Esophagus squamous epithelium (tissue), 5 donors: ENCODE measurements at regions not wholly inside any gene's neighbourhood (a gene's known extent, or its start where the extent isn't known, plus 50 kb on each side); places are given as distances from the start of the nearest gene placed in this dataset.

Experiments
- DNase-seq: peaks from one replicate; lab custom pipeline; 2025; lab: John Stamatoyannopoulos, UW
- H3K27ac ChIP-seq, 4 donors: fragments of 200-600 bp; sonication (generic); one replicate each; pipeline ENCODE4 v1.5.1; 2016 to 2019; ENCODE audit warnings: mild to moderate bottlenecking in 1 of 4
- H3K27me3 ChIP-seq, 4 donors: fragments of 200-600 bp; sonication (generic); 1 replicate in 3 of 4; 2 replicates in 1 of 4; pipeline versions ENCODE4 v1.5.1 to v1.6.0; 2017 to 2021; ENCODE audit warnings: antibody characterized with exemption in 1 of 4
- H3K36me3 ChIP-seq, 3 donors: fragments of 200-600 bp; sonication (generic); one replicate each; pipeline ENCODE4 v1.5.1; 2016 to 2019
- H3K4me1 ChIP-seq, 3 donors: fragments of 200-600 bp; sonication (generic); one replicate each; pipeline ENCODE4 v1.5.1; 2017 to 2019
- H3K4me3 ChIP-seq, 4 donors: fragments of 200-600 bp; sonication (generic); 1 replicate in 3 of 4; 2 replicates in 1 of 4; pipeline ENCODE4 v1.5.1; 2016 to 2019; ENCODE audit warnings: mild to moderate bottlenecking in 2 of 4, moderate library complexity in 1 of 4
- H3K9me3 ChIP-seq, 3 donors: fragments of 200-600 bp; sonication (generic); one replicate each; pipeline ENCODE4 v1.5.1; 2016 to 2019
- CTCF ChIP-seq, 6 experiments: fragments of 450-650 bp in 4 of 6; fragments of 200-600 bp in 2 of 6; sonication (generic) in 2 of 6; IDR thresholded peaks; one replicate each; pipeline ENCODE4 v1.5.1; 2016 to 2019; ENCODE audit warnings: antibody characterized with exemption in 6 of 6, mild to moderate bottlenecking in 4 of 6, moderate library complexity in 4 of 6
- POLR2A ChIP-seq, 4 donors: fragments of 450-650 bp; IDR thresholded peaks; one replicate each; pipeline ENCODE4 v1.6.1; 2017; ENCODE audit warnings: antibody characterized with exemption in 4 of 4, mild to moderate bottlenecking in 4 of 4, moderate library complexity in 3 of 4
- WGBS, 2 donors: methylation state at CpG; one replicate each; pipeline ENCODE4 v1.1.5; 2018; 5-methylcytosine and 5-hydroxymethylcytosine counted together
- intact Hi-C: fragments of 100-400 bp; cut with DNase I; formaldehyde crosslinking; loops from one replicate; pipeline ENCODE4 v1.15.0; 2022
- donor health status: DM: yes; HTN: yes; CAD: no.

DNA sequence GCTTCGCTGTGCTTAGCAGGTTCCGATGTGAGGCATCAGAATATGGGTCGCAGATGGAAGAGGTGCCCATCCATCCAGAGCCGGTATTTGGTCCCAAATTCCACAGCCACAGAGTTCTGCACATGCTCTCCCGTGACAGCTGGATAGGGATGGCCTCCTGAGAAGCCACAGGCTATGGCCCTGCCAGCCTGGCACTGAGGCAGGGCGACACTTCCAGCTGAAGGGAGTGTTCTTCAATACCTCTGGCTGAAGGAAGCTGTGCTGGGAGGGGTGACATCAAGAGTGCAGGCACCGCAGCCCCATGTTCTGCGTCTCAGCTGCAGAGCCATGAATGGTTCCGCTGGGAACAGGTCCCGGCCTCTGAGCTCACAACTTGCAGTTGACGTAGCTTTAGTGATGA lies 83.4 kb upstream of the SIMC1 start:
- H3K4me1 ChIP-seq: no peaks in the 10 kb centered on the region
- H3K27me3 ChIP-seq: peaks cover 0 to 58% (median 0%) of the 10 kb centered on the region in 4 donors
- TF ChIP-seq CTCF (IDR thresholded peaks at IDR 0.05): no peak
- no peak for TF ChIP-seq POLR2A (IDR thresholded peaks at IDR 0.05)
- no peak for DNase-seq
- H3K4me3 ChIP-seq: no peak overlapping the region
- no peak overlapping the region for H3K27ac ChIP-seq
- H3K9me3 ChIP-seq: no peaks in the 10 kb centered on the region
- 80 to 90% methylated on average over 7 of the region's 11 CpGs for WGBS, 2 donors
- H3K36me3 ChIP-seq: no peaks in the 10 kb centered on the region
- intact Hi-C loops: no loop called here

- Histone ChIP-seq H3K36me3 (no peaks in the 10 kb centered on the region), H3K9me3 (no peaks in the 10 kb centered on the region), H3K27ac (no peak overlapping the region), H3K4me1 (no peaks in the 10 kb centered on the region), H3K4me3 (no peak overlapping the region), H3K27me3 (peaks cover 0 to 68% (median 0%) of the 10 kb centered on the region in 4 donors)
- 62 to 63% methylated on average over 13 of the region's 14 CpGs for WGBS, 2 donors
- TF ChIP-seq POLR2A (IDR thresholded peaks at IDR 0.05) (no peak), CTCF (IDR thresholded peaks at IDR 0.05) (no peak)
- DNase-seq: no peak
- intact Hi-C loops: no loop called here
Measured at GRCh38 chr5:176155922-176156359, 82.3 kb upstream of the SIMC1 start.

- peaks cover 0 to 71% (median 0%) of the 10 kb centered on the region in 4 donors for H3K27me3 ChIP-seq
- no peak overlapping the region for H3K4me3 ChIP-seq
- 31 to 49% methylated on average over 3 of the region's 3 CpGs for WGBS, 2 donors
- H3K27ac ChIP-seq: no peak overlapping the region
- H3K9me3 ChIP-seq: no peaks in the 10 kb centered on the region
- intact Hi-C loops: no loop called here
- DNase-seq: no peak
- no peaks in the 10 kb centered on the region for H3K36me3 ChIP-seq
- TF ChIP-seq CTCF (IDR thresholded peaks at IDR 0.05) (no peak), POLR2A (IDR thresholded peaks at IDR 0.05) (no peak)
- H3K4me1 ChIP-seq: no peaks in the 10 kb centered on the region
Measured at GRCh38 chr5:176157656-176158055, 80.6 kb upstream of the SIMC1 start.

GRCh38 chr5:176161431-176161830 lies 76.8 kb upstream of the SIMC1 start:
- H3K4me3 ChIP-seq: no peak overlapping the region
- H3K27ac ChIP-seq: no peak overlapping the region
- no peaks in the 10 kb centered on the region for H3K4me1 ChIP-seq
- H3K9me3 ChIP-seq: no peaks in the 10 kb centered on the region
- TF ChIP-seq POLR2A (IDR thresholded peaks at IDR 0.05): no peak
- no peak for TF ChIP-seq CTCF (IDR thresholded peaks at IDR 0.05)
- DNase-seq: no peak
- intact Hi-C loops: no loop called here
- peaks cover 0 to 65% (median 0%) of the 10 kb centered on the region in 4 donors for H3K27me3 ChIP-seq
- no peaks in the 10 kb centered on the region for H3K36me3 ChIP-seq
- WGBS, 2 donors: 51 to 56% methylated on average over 2 to 3 of the region's 3 CpGs

DNA sequence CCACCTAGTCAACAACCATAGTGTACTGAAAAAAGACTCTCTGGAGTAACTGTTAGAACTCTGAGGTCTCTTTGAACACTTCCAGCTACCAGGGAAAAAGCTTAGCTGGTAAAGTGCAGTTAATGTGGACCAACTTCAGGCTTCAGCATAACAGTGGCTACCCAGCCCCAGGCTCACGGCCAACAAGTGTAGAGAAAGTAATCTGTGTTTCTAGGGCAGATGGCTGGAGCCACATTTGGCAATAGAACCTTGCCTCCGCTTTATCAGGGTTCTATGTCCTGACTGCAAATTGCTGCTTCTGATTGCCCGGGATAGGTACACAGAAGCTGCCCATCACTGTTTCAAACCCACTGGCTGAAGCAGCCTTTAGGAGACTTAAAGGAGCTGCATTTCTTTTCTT lies 76.0 kb upstream of the SIMC1 start:
- H3K27me3 ChIP-seq: peaks cover 0 to 62% (median 0%) of the 10 kb centered on the region in 4 donors
- TF ChIP-seq CTCF (IDR thresholded peaks at IDR 0.05) (no peak), POLR2A (IDR thresholded peaks at IDR 0.05) (no peak)
- H3K9me3 ChIP-seq: no peaks in the 10 kb centered on the region
- no peaks in the 10 kb centered on the region for H3K4me1 ChIP-seq
- H3K27ac ChIP-seq: no peak overlapping the region
- no peaks in the 10 kb centered on the region for H3K36me3 ChIP-seq
- WGBS, 2 donors: 57 to 61% methylated on average over 3 of the region's 3 CpGs
- intact Hi-C loops: no loop called here
- H3K4me3 ChIP-seq: no peak overlapping the region
- no peak for DNase-seq
